ENCODE measurements at regions not wholly inside any gene's neighbourhood (a gene's known extent, or its start where the extent isn't known, plus 50 kb on each side); places are given as distances from the start of the nearest gene placed in this dataset.

DNA sequence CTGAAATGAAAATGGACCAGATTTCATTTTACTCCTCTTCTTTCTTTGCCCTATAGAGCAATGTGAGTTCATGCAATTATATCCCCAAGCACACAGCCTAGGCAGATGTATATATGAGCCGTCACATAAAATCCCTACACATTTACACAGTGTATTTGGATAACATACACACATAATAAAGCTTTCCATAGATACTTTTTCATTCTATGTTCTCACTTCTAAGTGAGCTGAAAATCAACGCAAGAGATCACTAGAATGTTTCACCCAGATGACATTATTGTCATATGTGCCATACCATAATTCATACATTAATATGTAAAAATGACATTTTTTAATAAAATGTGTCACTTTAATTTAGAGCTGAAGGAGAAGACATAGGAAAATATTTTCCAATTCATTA, 129.4 kb downstream of the INHBA start:
- TF ChIP-seq, protein P1, sequence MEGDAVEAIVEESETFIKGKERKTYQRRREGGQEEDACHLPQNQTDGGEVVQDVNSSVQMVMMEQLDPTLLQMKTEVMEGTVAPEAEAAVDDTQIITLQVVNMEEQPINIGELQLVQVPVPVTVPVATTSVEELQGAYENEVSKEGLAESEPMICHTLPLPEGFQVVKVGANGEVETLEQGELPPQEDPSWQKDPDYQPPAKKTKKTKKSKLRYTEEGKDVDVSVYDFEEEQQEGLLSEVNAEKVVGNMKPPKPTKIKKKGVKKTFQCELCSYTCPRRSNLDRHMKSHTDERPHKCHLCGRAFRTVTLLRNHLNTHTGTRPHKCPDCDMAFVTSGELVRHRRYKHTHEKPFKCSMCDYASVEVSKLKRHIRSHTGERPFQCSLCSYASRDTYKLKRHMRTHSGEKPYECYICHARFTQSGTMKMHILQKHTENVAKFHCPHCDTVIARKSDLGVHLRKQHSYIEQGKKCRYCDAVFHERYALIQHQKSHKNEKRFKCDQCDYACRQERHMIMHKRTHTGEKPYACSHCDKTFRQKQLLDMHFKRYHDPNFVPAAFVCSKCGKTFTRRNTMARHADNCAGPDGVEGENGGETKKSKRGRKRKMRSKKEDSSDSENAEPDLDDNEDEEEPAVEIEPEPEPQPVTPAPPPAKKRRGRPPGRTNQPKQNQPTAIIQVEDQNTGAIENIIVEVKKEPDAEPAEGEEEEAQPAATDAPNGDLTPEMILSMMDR (IDR thresholded peaks at IDR 0.05): no peak
- no peak for TF ChIP-seq POLR2A (IDR thresholded peaks at IDR 0.05)
